Left lung (tissue), 4 donors: ENCODE measurements at regions not wholly inside any gene's neighbourhood (a gene's known extent, or its start where the extent isn't known, plus 50 kb on each side); places are given as distances from the start of the nearest gene placed in this dataset.

ENCODE experiments used
- ATAC-seq: fragments of 200-7000 bp; cut with Tn5 transposase; one replicate; pipeline ENCODE4 v1.9.1; 2020; ENCODE audit warnings: moderate library complexity
- DNase-seq, 4 donors: peaks; one replicate each; pipeline ENCODE4 v3.0.0-alpha.2; 2013 to 2020
- H3K27ac ChIP-seq, 2 donors: fragments of 200-600 bp; sonication (generic) in 1 of 2; one replicate each; pipeline versions ENCODE4 v1.5.0 to v1.8.0; 2020 to 2021
- H3K27me3 ChIP-seq, 2 donors: fragments of 200-600 bp; sonication (generic) in 1 of 2; one replicate each; pipeline versions ENCODE4 v1.5.0 to v1.8.0; 2020 to 2021
- H3K36me3 ChIP-seq, 2 donors: fragments of 200-600 bp; sonication (generic) in 1 of 2; one replicate each; pipeline versions ENCODE4 v1.5.0 to v1.8.0; 2020 to 2021
- H3K4me1 ChIP-seq, 2 donors: fragments of 200-600 bp; one replicate each; pipeline ENCODE4 v1.8.0; 2021
- H3K4me3 ChIP-seq, 2 donors: fragments of 200-600 bp; sonication (generic) in 1 of 2; one replicate each; pipeline versions ENCODE4 v1.5.0 to v1.8.0; 2020 to 2021; ENCODE audit warnings: mild to moderate bottlenecking in 1 of 2
- H3K9me3 ChIP-seq, 2 donors: fragments of 200-600 bp; sonication (generic) in 1 of 2; one replicate each; pipeline versions ENCODE4 v1.5.0 to v1.8.0; 2020 to 2021
- intact Hi-C, 2 donors: fragments of 100-400 bp; cut with DNase I; formaldehyde crosslinking; loops; one replicate each; pipeline versions ENCODE4 v1.11.2 to v1.14.2; 2022
- TF ChIP-seq, protein P1 (sequence below), 2 donors: fragments of 200-600 bp; sonication (generic) in 1 of 2; IDR thresholded peaks; one replicate each; pipeline versions ENCODE4 v1.5.0 to v1.8.0; 2021; ENCODE audit warnings: antibody characterized with exemption in 2 of 2
- donor health status: DM: no; HTN: yes; CAD: no.
- donor health status: DM: no; HTN: no; CAD: no.

GRCh38 chr1:58922302-58923089, 138.6 kb upstream of the JUN start:
- H3K27ac ChIP-seq, result peak overlapping the region; percentile 6 to 19
- no peaks in the 10 kb centered on the region for H3K9me3 ChIP-seq
- no peaks in the 10 kb centered on the region for H3K36me3 ChIP-seq
- TF ChIP-seq, protein P1, sequence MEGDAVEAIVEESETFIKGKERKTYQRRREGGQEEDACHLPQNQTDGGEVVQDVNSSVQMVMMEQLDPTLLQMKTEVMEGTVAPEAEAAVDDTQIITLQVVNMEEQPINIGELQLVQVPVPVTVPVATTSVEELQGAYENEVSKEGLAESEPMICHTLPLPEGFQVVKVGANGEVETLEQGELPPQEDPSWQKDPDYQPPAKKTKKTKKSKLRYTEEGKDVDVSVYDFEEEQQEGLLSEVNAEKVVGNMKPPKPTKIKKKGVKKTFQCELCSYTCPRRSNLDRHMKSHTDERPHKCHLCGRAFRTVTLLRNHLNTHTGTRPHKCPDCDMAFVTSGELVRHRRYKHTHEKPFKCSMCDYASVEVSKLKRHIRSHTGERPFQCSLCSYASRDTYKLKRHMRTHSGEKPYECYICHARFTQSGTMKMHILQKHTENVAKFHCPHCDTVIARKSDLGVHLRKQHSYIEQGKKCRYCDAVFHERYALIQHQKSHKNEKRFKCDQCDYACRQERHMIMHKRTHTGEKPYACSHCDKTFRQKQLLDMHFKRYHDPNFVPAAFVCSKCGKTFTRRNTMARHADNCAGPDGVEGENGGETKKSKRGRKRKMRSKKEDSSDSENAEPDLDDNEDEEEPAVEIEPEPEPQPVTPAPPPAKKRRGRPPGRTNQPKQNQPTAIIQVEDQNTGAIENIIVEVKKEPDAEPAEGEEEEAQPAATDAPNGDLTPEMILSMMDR (IDR thresholded peaks at IDR 0.05), result no peak
- peaks cover 6 to 38% of the 10 kb centered on the region in 2 donors for H3K4me1 ChIP-seq
- H3K4me3 ChIP-seq, result no peak overlapping the region
- peak; percentile 96 for ATAC-seq
- peak; percentile 49 to 91 (median 82) for DNase-seq
- intact Hi-C loops, result no loop called here
- H3K27me3 ChIP-seq, result no peaks in the 10 kb centered on the region

DNA sequence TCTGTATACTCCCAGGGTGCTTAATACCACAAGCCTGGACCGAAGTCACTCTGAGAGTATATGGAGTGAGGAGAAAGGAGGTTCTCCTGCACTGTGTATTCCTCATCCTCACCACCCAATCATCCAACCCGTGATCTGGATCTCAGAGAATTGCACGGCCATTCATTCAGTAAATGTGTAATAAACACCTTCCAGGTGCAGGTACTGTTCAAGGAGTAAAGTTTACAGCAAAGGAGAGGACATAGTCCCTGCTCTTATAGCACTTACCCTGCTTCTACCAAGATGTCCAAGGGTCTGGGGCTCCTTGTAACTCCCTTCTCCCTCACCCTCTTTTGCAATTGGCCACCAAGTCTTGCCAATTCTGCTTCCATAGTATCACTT, 139.2 kb upstream of the JUN start:
- H3K4me3 ChIP-seq, result no peak overlapping the region
- no peaks in the 10 kb centered on the region for H3K9me3 ChIP-seq
- intact Hi-C loops, result no loop called here
- no peak for ATAC-seq
- H3K27me3 ChIP-seq, result no peaks in the 10 kb centered on the region
- H3K36me3 ChIP-seq, result no peaks in the 10 kb centered on the region
- H3K4me1 ChIP-seq, result peaks cover 6 to 39% of the 10 kb centered on the region in 2 donors
- TF ChIP-seq, protein P1 (IDR thresholded peaks at IDR 0.05), result no peak
- DNase-seq, result no peak
- no peak overlapping the region for H3K27ac ChIP-seq

DNA sequence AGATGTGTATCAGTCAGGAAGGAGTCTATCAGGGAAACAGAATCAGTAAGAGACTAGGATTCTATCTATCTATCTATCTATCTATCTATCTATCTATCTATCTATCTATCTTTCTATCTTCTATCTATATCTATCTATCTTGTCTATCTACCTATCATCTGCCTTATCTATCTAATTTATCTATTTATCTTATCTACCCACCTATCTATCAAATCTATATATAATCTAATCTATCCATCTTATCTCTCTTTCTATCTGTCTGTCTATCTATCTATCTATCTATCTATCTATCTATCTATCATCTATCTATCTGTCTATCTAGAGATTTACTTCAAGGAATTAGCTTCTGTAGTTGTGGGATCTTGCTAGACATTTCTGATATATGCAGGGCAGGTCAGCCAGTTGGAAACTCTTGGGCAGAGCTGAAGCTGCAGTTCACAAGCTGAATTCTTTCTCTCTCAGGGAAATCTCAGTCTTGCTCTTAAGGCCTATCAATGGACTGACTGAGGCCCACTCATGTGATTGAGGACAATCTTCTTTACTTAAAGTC, 140.2 kb upstream of the JUN start:
- H3K27ac ChIP-seq, result no peak overlapping the region
- TF ChIP-seq, protein P1 (IDR thresholded peaks at IDR 0.05), result no peak
- H3K36me3 ChIP-seq, result no peaks in the 10 kb centered on the region
- DNase-seq (no peak), ATAC-seq (no peak)
- H3K27me3 ChIP-seq, result no peaks in the 10 kb centered on the region
- no peaks in the 10 kb centered on the region for H3K9me3 ChIP-seq
- H3K4me1 ChIP-seq, result peaks cover 6 to 39% of the 10 kb centered on the region in 2 donors
- intact Hi-C loops, result no loop called here
- H3K4me3 ChIP-seq, result no peak overlapping the region

DNA sequence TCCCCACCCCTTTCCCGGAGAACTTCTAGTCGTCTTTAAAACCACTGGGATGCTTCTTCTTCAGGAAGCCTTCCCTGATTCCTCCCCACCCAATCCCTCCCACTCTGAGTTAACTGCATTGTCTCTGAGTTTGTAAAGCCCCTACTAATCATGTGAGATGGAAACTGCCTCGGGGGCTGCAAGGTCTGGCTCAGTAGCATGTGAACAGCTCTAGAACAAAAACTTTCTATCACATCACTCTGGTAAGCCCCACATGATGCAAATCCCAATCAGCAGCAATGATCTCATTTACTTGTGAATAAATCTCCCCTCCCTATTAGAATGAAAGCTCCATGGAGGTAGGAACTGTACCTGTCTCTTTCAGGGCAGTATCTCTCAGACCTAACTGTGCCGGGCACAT, 141.0 kb upstream of the JUN start:
- ATAC-seq, result no peak
- peaks cover 6 to 36% of the 10 kb centered on the region in 2 donors for H3K4me1 ChIP-seq

GRCh38 chr1:58925247-58925646, 141.4 kb upstream of the JUN start:
- no peaks in the 10 kb centered on the region for H3K9me3 ChIP-seq
- no peak overlapping the region for H3K27ac ChIP-seq
- no peak overlapping the region for H3K4me3 ChIP-seq
- no peaks in the 10 kb centered on the region for H3K27me3 ChIP-seq
- TF ChIP-seq, protein P1 (IDR thresholded peaks at IDR 0.05), result no peak
- ATAC-seq (no peak), DNase-seq (no peak)
- intact Hi-C loops, result no loop called here
- no peaks in the 10 kb centered on the region for H3K36me3 ChIP-seq
- H3K4me1 ChIP-seq, result peaks cover 6 to 32% of the 10 kb centered on the region in 2 donors

More for the DNA sequence above, 141.0 kb upstream of the JUN start:
- Histone ChIP-seq H3K36me3 (no peaks in the 10 kb centered on the region), H3K27me3 (no peaks in the 10 kb centered on the region), H3K9me3 (no peaks in the 10 kb centered on the region), H3K4me3 (no peak overlapping the region), H3K27ac (no peak overlapping the region)
- no peak for DNase-seq
- TF ChIP-seq, protein P1 (IDR thresholded peaks at IDR 0.05), result no peak
- intact Hi-C loops, result no loop called here
